ENCODE measurements at regions not wholly inside any gene's neighbourhood (a gene's known extent, or its start where the extent isn't known, plus 50 kb on each side); places are given as distances from the start of the nearest gene placed in this dataset.
"Not testable (repeated sequence)": the region's sequence is repeated elsewhere in the genome, so short reads cannot be mapped to it uniquely, and the experiment has no call there.

- H3K9me3 ChIP-seq (ENCODE audit: insufficient read depth, low read length) = no peaks in the 10 kb centered on the region
- no peaks in the 10 kb centered on the region for H3K27me3 ChIP-seq (ENCODE audit: low read depth, low read length)
- H3K79me2 ChIP-seq (ENCODE audit: low read length) = no peaks in the 10 kb centered on the region
- H3K27ac ChIP-seq (ENCODE audit: low read length) = no peak overlapping the region
- H3K9ac ChIP-seq (ENCODE audit: low read length) = no peak overlapping the region
- no peaks in the 10 kb centered on the region for H3K36me3 ChIP-seq (replicated peaks; ENCODE audit: low read depth, low read length)
- no peak overlapping the region for H2AFZ ChIP-seq (ENCODE audit: low read depth, low read length)
- TF ChIP-seq EZH2phosphoT487 (IDR thresholded peaks at IDR 0.05; ENCODE audit: low read depth) (no peak), CTCF (IDR thresholded peaks at IDR 0.05; ENCODE audit: low read depth, low read length) (no peak)
- H3K4me2 ChIP-seq (ENCODE audit: low read length) = no peak overlapping the region
- H3K4me1 ChIP-seq (ENCODE audit: low read length) = peaks cover 3% of the 10 kb centered on the region; the same call in 1 of the 2 replicates
- H3K4me3 ChIP-seq (ENCODE audit: low read length) = no peak overlapping the region
- no peaks in the 10 kb centered on the region for H4K20me1 ChIP-seq (ENCODE audit: insufficient read depth, low read length)
These were observed 95.0 kb upstream of the MAP3K7 start for GRCh38 chr6:90681863-90682262.

- no peak overlapping the region for H3K4me2 ChIP-seq (ENCODE audit: low read length)
- H3K36me3 ChIP-seq (replicated peaks; ENCODE audit: low read depth, low read length) = no peaks in the 10 kb centered on the region
- H3K79me2 ChIP-seq (ENCODE audit: low read length) = no peaks in the 10 kb centered on the region
- H3K9ac ChIP-seq (ENCODE audit: low read length) = no peak overlapping the region
- H2AFZ ChIP-seq (ENCODE audit: low read depth, low read length) = no peak overlapping the region
- H3K27me3 ChIP-seq (ENCODE audit: low read depth, low read length) = no peaks in the 10 kb centered on the region
- H4K20me1 ChIP-seq (ENCODE audit: insufficient read depth, low read length) = no peaks in the 10 kb centered on the region
- H3K4me3 ChIP-seq (ENCODE audit: low read length) = no peak overlapping the region
- no peak for TF ChIP-seq CTCF (IDR thresholded peaks at IDR 0.05; ENCODE audit: low read depth, low read length)
- no peak for TF ChIP-seq EZH2phosphoT487 (IDR thresholded peaks at IDR 0.05; ENCODE audit: low read depth)
- H3K4me1 ChIP-seq (ENCODE audit: low read length) = peaks cover 3% of the 10 kb centered on the region; the same call in 1 of the 2 replicates
- no peaks in the 10 kb centered on the region for H3K9me3 ChIP-seq (ENCODE audit: insufficient read depth, low read length)
- no peak overlapping the region for H3K27ac ChIP-seq (ENCODE audit: low read length)
These were observed 91.3 kb upstream of the MAP3K7 start for GRCh38 chr6:90678049-90678779.

- Histone ChIP-seq H2AFZ (ENCODE audit: low read depth, low read length) (no peak overlapping the region), H3K9ac (ENCODE audit: low read length) (no peak overlapping the region), H3K27me3 (ENCODE audit: low read depth, low read length) (no peaks in the 10 kb centered on the region), H3K4me2 (ENCODE audit: low read length) (no peak overlapping the region), H3K27ac (ENCODE audit: low read length) (no peak overlapping the region), H4K20me1 (ENCODE audit: insufficient read depth, low read length) (no peaks in the 10 kb centered on the region), H3K4me3 (ENCODE audit: low read length) (no peak overlapping the region), H3K9me3 (ENCODE audit: insufficient read depth, low read length) (no peaks in the 10 kb centered on the region), H3K36me3 (replicated peaks; ENCODE audit: low read depth, low read length) (no peaks in the 10 kb centered on the region), H3K4me1 (ENCODE audit: low read length) (peaks cover 3% of the 10 kb centered on the region; the same call in 1 of the 2 replicates), H3K79me2 (ENCODE audit: low read length) (no peaks in the 10 kb centered on the region)
- TF ChIP-seq EZH2phosphoT487 (IDR thresholded peaks at IDR 0.05; ENCODE audit: low read depth) (no peak), CTCF (IDR thresholded peaks at IDR 0.05; ENCODE audit: low read depth, low read length) (no peak)
These were observed 90.6 kb upstream of the MAP3K7 start for GRCh38 chr6:90677440-90677839.

- Histone ChIP-seq H3K36me3 (replicated peaks; ENCODE audit: low read depth, low read length) (no peaks in the 10 kb centered on the region), H2AFZ (ENCODE audit: low read depth, low read length) (no peak overlapping the region), H3K4me3 (ENCODE audit: low read length) (no peak overlapping the region), H3K4me2 (ENCODE audit: low read length) (no peak overlapping the region), H3K9ac (ENCODE audit: low read length) (no peak overlapping the region), H3K4me1 (ENCODE audit: low read length) (peaks cover 3% of the 10 kb centered on the region; the same call in 1 of the 2 replicates), H4K20me1 (ENCODE audit: insufficient read depth, low read length) (no peaks in the 10 kb centered on the region), H3K79me2 (ENCODE audit: low read length) (no peaks in the 10 kb centered on the region), H3K27ac (ENCODE audit: low read length) (no peak overlapping the region), H3K27me3 (ENCODE audit: low read depth, low read length) (no peaks in the 10 kb centered on the region), H3K9me3 (ENCODE audit: insufficient read depth, low read length) (no peaks in the 10 kb centered on the region)
- no peak for TF ChIP-seq EZH2phosphoT487 (IDR thresholded peaks at IDR 0.05; ENCODE audit: low read depth)
- TF ChIP-seq CTCF (IDR thresholded peaks at IDR 0.05; ENCODE audit: low read depth, low read length) = no peak
These were observed 89.8 kb upstream of the MAP3K7 start for GRCh38 chr6:90676516-90677300.

GRCh38 chr6:90675107-90675506, 88.2 kb upstream of the MAP3K7 start:
- H3K9ac ChIP-seq (ENCODE audit: low read length) = not testable (repeated sequence)

GRCh38 chr6:90674077-90674476, 87.2 kb upstream of the MAP3K7 start:
- not testable (repeated sequence) for H3K27me3 ChIP-seq (ENCODE audit: low read depth, low read length); H3K4me2 ChIP-seq (ENCODE audit: low read length); H3K4me1 ChIP-seq (ENCODE audit: low read length); H3K79me2 ChIP-seq (ENCODE audit: low read length); H3K36me3 ChIP-seq (replicated peaks; ENCODE audit: low read depth, low read length); H3K9me3 ChIP-seq (ENCODE audit: insufficient read depth, low read length); H4K20me1 ChIP-seq (ENCODE audit: insufficient read depth, low read length); H3K9ac ChIP-seq (ENCODE audit: low read length); H3K4me3 ChIP-seq (ENCODE audit: low read length); H3K27ac ChIP-seq (ENCODE audit: low read length); H2AFZ ChIP-seq (ENCODE audit: low read depth, low read length)

More at GRCh38 chr6:90675107-90675506, 88.2 kb upstream of the MAP3K7 start:
- not testable (repeated sequence) for H3K36me3 ChIP-seq (replicated peaks; ENCODE audit: low read depth, low read length); H3K27ac ChIP-seq (ENCODE audit: low read length); H3K4me3 ChIP-seq (ENCODE audit: low read length); H3K9me3 ChIP-seq (ENCODE audit: insufficient read depth, low read length); H2AFZ ChIP-seq (ENCODE audit: low read depth, low read length); H3K27me3 ChIP-seq (ENCODE audit: low read depth, low read length); H3K79me2 ChIP-seq (ENCODE audit: low read length); H3K4me2 ChIP-seq (ENCODE audit: low read length); H4K20me1 ChIP-seq (ENCODE audit: insufficient read depth, low read length); H3K4me1 ChIP-seq (ENCODE audit: low read length)

Data from OCI-LY3 (cell line).